ENCODE measurements at regions not wholly inside any gene's neighbourhood (a gene's known extent, or its start where the extent isn't known, plus 50 kb on each side); places are given as distances from the start of the nearest gene placed in this dataset.

GRCh38 chr4:23441530-23442069, 448.2 kb downstream of the PPARGC1A start:
- Histone ChIP-seq H3K9me2 (replicated peaks; ENCODE audit: control insufficient read depth, low read length) (no peaks in the 10 kb centered on the region; the same call in 1 of the 2 replicates), H3K9me3 (ENCODE audit: control insufficient read depth, insufficient read depth, low read length) (no peaks in the 10 kb centered on the region), H3K4me1 (ENCODE audit: control insufficient read depth, low read length) (no peaks in the 10 kb centered on the region), H3K27ac (ENCODE audit: low read depth, low read length) (no peak overlapping the region), H4K20me1 (ENCODE audit: control insufficient read depth, insufficient read depth, low read depth, low read length) (no peaks in the 10 kb centered on the region), H3K27me3 (ENCODE audit: control insufficient read depth, low read length) (no peaks in the 10 kb centered on the region), H3F3A (ENCODE audit: control insufficient read depth, insufficient read depth) (no peaks in the 10 kb centered on the region), H3K36me3 (ENCODE audit: control insufficient read depth, low read length) (no peaks in the 10 kb centered on the region), H3K4me3 (ENCODE audit: low read length) (no peak overlapping the region), H3K79me2 (ENCODE audit: control insufficient read depth, low read length) (no peaks in the 10 kb centered on the region), H3K4me2 (ENCODE audit: low read length) (no peak overlapping the region)
- no peak for TF ChIP-seq CTCF (IDR thresholded peaks at IDR 0.05; ENCODE audit: low read depth, low read length, poor library complexity, severe bottlenecking)
- TF ChIP-seq EZH2phosphoT487 (IDR thresholded peaks at IDR 0.05; ENCODE audit: borderline replicate concordance, low read length): no peak

GRCh38 chr4:23438764-23439163, 451.1 kb downstream of the PPARGC1A start:
- no peak overlapping the region for H3K27ac ChIP-seq (ENCODE audit: low read depth, low read length)
- H3K27me3 ChIP-seq (ENCODE audit: control insufficient read depth, low read length): no peaks in the 10 kb centered on the region
- no peak overlapping the region for H3K4me3 ChIP-seq (ENCODE audit: low read length)
- H3K4me1 ChIP-seq (ENCODE audit: control insufficient read depth, low read length): no peaks in the 10 kb centered on the region
- H3F3A ChIP-seq (ENCODE audit: control insufficient read depth, insufficient read depth): no peaks in the 10 kb centered on the region
- no peaks in the 10 kb centered on the region; the same call in 1 of the 2 replicates for H3K9me2 ChIP-seq (replicated peaks; ENCODE audit: control insufficient read depth, low read length)
- no peak overlapping the region for H3K4me2 ChIP-seq (ENCODE audit: low read length)
- no peaks in the 10 kb centered on the region for H3K79me2 ChIP-seq (ENCODE audit: control insufficient read depth, low read length)
- no peaks in the 10 kb centered on the region for H3K36me3 ChIP-seq (ENCODE audit: control insufficient read depth, low read length)
- no peaks in the 10 kb centered on the region for H4K20me1 ChIP-seq (ENCODE audit: control insufficient read depth, insufficient read depth, low read depth, low read length)
- no peaks in the 10 kb centered on the region for H3K9me3 ChIP-seq (ENCODE audit: control insufficient read depth, insufficient read depth, low read length)
- TF ChIP-seq CTCF (IDR thresholded peaks at IDR 0.05; ENCODE audit: low read depth, low read length, poor library complexity, severe bottlenecking) (no peak), EZH2phosphoT487 (IDR thresholded peaks at IDR 0.05; ENCODE audit: borderline replicate concordance, low read length) (no peak)

- Histone ChIP-seq H4K20me1 (ENCODE audit: control insufficient read depth, insufficient read depth, low read depth, low read length) (no peaks in the 10 kb centered on the region), H3K27ac (ENCODE audit: low read depth, low read length) (no peak overlapping the region), H3K27me3 (ENCODE audit: control insufficient read depth, low read length) (no peaks in the 10 kb centered on the region), H3K9me2 (replicated peaks; ENCODE audit: control insufficient read depth, low read length) (no peaks in the 10 kb centered on the region), H3K4me3 (ENCODE audit: low read length) (no peak overlapping the region), H3F3A (ENCODE audit: control insufficient read depth, insufficient read depth) (no peaks in the 10 kb centered on the region), H3K79me2 (ENCODE audit: control insufficient read depth, low read length) (no peaks in the 10 kb centered on the region), H3K9me3 (ENCODE audit: control insufficient read depth, insufficient read depth, low read length) (no peaks in the 10 kb centered on the region), H3K4me2 (ENCODE audit: low read length) (no peak overlapping the region), H3K36me3 (ENCODE audit: control insufficient read depth, low read length) (no peaks in the 10 kb centered on the region), H3K4me1 (ENCODE audit: control insufficient read depth, low read length) (no peaks in the 10 kb centered on the region)
- no peak for TF ChIP-seq EZH2phosphoT487 (IDR thresholded peaks at IDR 0.05; ENCODE audit: borderline replicate concordance, low read length)
- TF ChIP-seq CTCF (IDR thresholded peaks at IDR 0.05; ENCODE audit: low read depth, low read length, poor library complexity, severe bottlenecking): no peak
Measured at GRCh38 chr4:23429497-23429896, 460.4 kb downstream of the PPARGC1A start.
